Stimulated activated CD4-positive, alpha-beta T cell treated with anti-CD3 and anti-CD28 coated beads, Interleukin-12 subunit alpha, Interleukin-12 subunit beta, amount 100 ng/mL, for 48 hours (primary cell): ENCODE measurements at regions not wholly inside any gene's neighbourhood (a gene's known extent, or its start where the extent isn't known, plus 50 kb on each side); places are given as distances from the start of the nearest gene placed in this dataset.
"Not testable (repeated sequence)": the region's sequence is repeated elsewhere in the genome, so short reads cannot be mapped to it uniquely, and the experiment has no call there.

ENCODE experiments used
- DNase-seq, 3 donors: peaks; one replicate each; pipeline ENCODE4 v3.0.0-alpha.2; 2020; ENCODE audit warnings: low read depth in 2 of 3, low spot score in 1 of 3

GRCh38 chr1:88320291-88320690, 363.8 kb upstream of the PKN2 start:
- DNase-seq, result no peak

- no peak for DNase-seq
Observed at GRCh38 chr1:88321706-88322105, 362.4 kb upstream of the PKN2 start.

- DNase-seq, result no peak
Observed at GRCh38 chr1:88324899-88325298, 359.2 kb upstream of the PKN2 start.

GRCh38 chr1:88327391-88328267, 356.4 kb upstream of the PKN2 start:
- DNase-seq, result no peak

- DNase-seq, result no peak
Observed at GRCh38 chr1:88330201-88330600, 353.9 kb upstream of the PKN2 start.

GRCh38 chr1:88333086-88333695, 350.9 kb upstream of the PKN2 start:
- no peak for DNase-seq

- DNase-seq, result no peak
Observed at GRCh38 chr1:88341447-88341846, 342.6 kb upstream of the PKN2 start.

- DNase-seq, result not testable (repeated sequence)
Observed at GRCh38 chr1:88342081-88342480, 342.0 kb upstream of the PKN2 start.

GRCh38 chr1:88350648-88351047, 333.4 kb upstream of the PKN2 start:
- no peak for DNase-seq

- no peak for DNase-seq
Observed at GRCh38 chr1:88351960-88352359, 332.1 kb upstream of the PKN2 start.

- DNase-seq, result no peak
Observed at GRCh38 chr1:88354256-88354655, 329.8 kb upstream of the PKN2 start.

GRCh38 chr1:88357729-88358128, 326.3 kb upstream of the PKN2 start:
- DNase-seq, result no peak

GRCh38 chr1:88371436-88372023, 312.5 kb upstream of the PKN2 start:
- no peak for DNase-seq

GRCh38 chr1:88375977-88376376, 308.1 kb upstream of the PKN2 start:
- DNase-seq, result no peak

GRCh38 chr1:88376421-88376820, 307.7 kb upstream of the PKN2 start:
- DNase-seq, result no peak

GRCh38 chr1:88378560-88378959, 305.5 kb upstream of the PKN2 start:
- DNase-seq, result no peak

GRCh38 chr1:88394958-88395357, 289.1 kb upstream of the PKN2 start:
- no peak for DNase-seq

GRCh38 chr1:88398338-88398737, 285.7 kb upstream of the PKN2 start:
- DNase-seq, result no peak

GRCh38 chr1:88399690-88400089, 284.4 kb upstream of the PKN2 start:
- no peak for DNase-seq

- DNase-seq, result no peak
Observed at GRCh38 chr1:88401313-88401712, 282.8 kb upstream of the PKN2 start.

GRCh38 chr1:88404582-88404981, 279.5 kb upstream of the PKN2 start:
- DNase-seq, result no peak

- no peak for DNase-seq
Observed at GRCh38 chr1:88407248-88407647, 276.8 kb upstream of the PKN2 start.
